ENCODE measurements at regions not wholly inside any gene's neighbourhood (a gene's known extent, or its start where the extent isn't known, plus 50 kb on each side); places are given as distances from the start of the nearest gene placed in this dataset.

GRCh38 chr10:8665322-8665721 lies 610.8 kb downstream of the GATA3 start:
- TF ChIP-seq NFIC (IDR thresholded peaks at IDR 0.05), result no peak
- no peak for TF ChIP-seq TAF1 (IDR thresholded peaks at IDR 0.05; ENCODE audit: low read depth)
